ENCODE measurements at regions not wholly inside any gene's neighbourhood (a gene's known extent, or its start where the extent isn't known, plus 50 kb on each side); places are given as distances from the start of the nearest gene placed in this dataset.

- TF ChIP-seq CTCF (IDR thresholded peaks at IDR 0.05) (no peak), EZH2 (IDR thresholded peaks at IDR 0.05; ENCODE audit: borderline replicate concordance, insufficient read depth, low read depth, low read length, poor library complexity, severe bottlenecking) (no peak)
Measured at GRCh38 chr5:121325930-121326329, 525.8 kb upstream of the FTMT start.

All from B cell (primary cell).